DND-41 (cell line): ENCODE measurements at regions not wholly inside any gene's neighbourhood (a gene's known extent, or its start where the extent isn't known, plus 50 kb on each side); places are given as distances from the start of the nearest gene placed in this dataset.

ENCODE experiments used
- ATAC-seq: fragments of 200-7000 bp; cut with Tn5 transposase; 3 replicates; pipeline ENCODE4 v1.9.1; 2021; ENCODE audit warnings: low read depth; ENCODE audit not compliant: insufficient read depth
- DNase-seq: peaks from one replicate; pipeline ENCODE4 v3.0.0-alpha.2; 2020
- H2AFZ ChIP-seq: 2 replicates; pipeline ENCODE4 v1.6.0; 2012; ENCODE audit warnings: low read depth, low read length
- H3K27ac ChIP-seq: 2 replicates; pipeline ENCODE4 v1.5.1; 2012; ENCODE audit warnings: low read length, inconsistent platforms
- H3K27me3 ChIP-seq: fragments of 200-600 bp; sonication (generic); 2 replicates; pipeline ENCODE4 v1.6.0; 2012; ENCODE audit warnings: low read length, mild to moderate bottlenecking, inconsistent platforms; ENCODE audit not compliant: insufficient read depth, poor library complexity
- H3K36me3 ChIP-seq: 2 replicates; pipeline ENCODE4 v1.5.1; 2012; ENCODE audit warnings: low read length, inconsistent platforms; ENCODE audit not compliant: insufficient read depth
- H3K4me1 ChIP-seq: 2 replicates; pipeline ENCODE4 v1.5.1; 2012; ENCODE audit warnings: mild to moderate bottlenecking, low read length; ENCODE audit not compliant: insufficient read depth
- H3K4me2 ChIP-seq: 2 replicates; pipeline ENCODE4 v1.6.0; 2012; ENCODE audit warnings: mild to moderate bottlenecking, moderate library complexity, low read length, inconsistent platforms; ENCODE audit not compliant: insufficient read depth
- H3K4me3 ChIP-seq, 2 experiments: fragments of 200-600 bp in 1 of 2; shearing (Covaris generic) in 1 of 2; 2 replicates each; pipeline ENCODE4 v1.5.1; 2012 to 2016; ENCODE audit warnings: inconsistent platforms in 2 of 2, low read length in 2 of 2, mild to moderate bottlenecking in 2 of 2, low read depth in 1 of 2, moderate library complexity in 1 of 2
- H3K79me2 ChIP-seq: 2 replicates; pipeline ENCODE4 v1.6.0; 2012; ENCODE audit warnings: low read length, inconsistent platforms; ENCODE audit not compliant: insufficient read depth
- H3K9ac ChIP-seq: 2 replicates; pipeline ENCODE4 v1.6.0; 2012; ENCODE audit warnings: low read depth, mild to moderate bottlenecking, inconsistent platforms, low read length, moderate library complexity
- H3K9me3 ChIP-seq: 2 replicates; pipeline ENCODE4 v1.5.1; 2012; ENCODE audit warnings: low read length, moderate library complexity, mild to moderate bottlenecking, inconsistent platforms; ENCODE audit not compliant: insufficient read depth, severe bottlenecking
- H4K20me1 ChIP-seq: 2 replicates; pipeline ENCODE4 v1.6.0; 2012; ENCODE audit warnings: low read length; ENCODE audit not compliant: insufficient read depth
- EZH2 ChIP-seq: IDR thresholded peaks from 3 replicates; pipeline ENCODE4 v1.6.1; 2012; ENCODE audit warnings: borderline replicate concordance, low read depth, mild to moderate bottlenecking, moderate library complexity, low read length, inconsistent platforms; ENCODE audit not compliant: severe bottlenecking
- TF ChIP-seq, protein P1 (sequence below): IDR thresholded peaks from 2 replicates; pipeline ENCODE4 v1.5.1; 2012; ENCODE audit warnings: borderline replicate concordance, low read length, moderate library complexity, mild to moderate bottlenecking; ENCODE audit not compliant: poor library complexity, severe bottlenecking; ENCODE audit errors: extremely low read depth

DNA sequence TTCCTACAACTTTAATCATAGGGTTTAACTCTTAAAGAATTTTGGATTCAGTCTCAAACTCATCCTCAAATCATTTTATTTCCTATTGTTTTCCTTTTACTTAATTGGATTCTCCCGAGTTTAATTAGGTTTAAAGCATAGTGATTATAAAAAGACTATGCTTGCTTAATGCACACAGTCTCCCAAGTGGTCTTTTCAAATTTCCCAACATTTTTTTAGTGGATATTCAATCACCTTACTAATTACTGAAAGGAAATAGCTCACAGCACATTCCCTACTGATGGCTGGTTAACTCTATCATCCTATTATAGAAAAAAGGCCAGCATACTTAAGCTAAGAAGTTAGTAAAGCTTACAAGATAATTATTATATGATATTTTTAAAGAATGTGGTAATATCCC lies 170.6 kb downstream of the PRDM9 start:
- no peaks in the 10 kb centered on the region for H4K20me1 ChIP-seq
- H3K36me3 ChIP-seq, result no peaks in the 10 kb centered on the region
- H2AFZ ChIP-seq, result no peak overlapping the region
- H3K27me3 ChIP-seq, result no peaks in the 10 kb centered on the region
- no peak for DNase-seq
- no peak overlapping the region for H3K4me3 ChIP-seq
- H3K27ac ChIP-seq, result no peak overlapping the region
- no peak overlapping the region for H3K9ac ChIP-seq
- peaks cover 17% of the 10 kb centered on the region for H3K9me3 ChIP-seq
- H3K4me2 ChIP-seq, result no peak overlapping the region
- no peaks in the 10 kb centered on the region for H3K4me1 ChIP-seq
- TF ChIP-seq, protein P1, sequence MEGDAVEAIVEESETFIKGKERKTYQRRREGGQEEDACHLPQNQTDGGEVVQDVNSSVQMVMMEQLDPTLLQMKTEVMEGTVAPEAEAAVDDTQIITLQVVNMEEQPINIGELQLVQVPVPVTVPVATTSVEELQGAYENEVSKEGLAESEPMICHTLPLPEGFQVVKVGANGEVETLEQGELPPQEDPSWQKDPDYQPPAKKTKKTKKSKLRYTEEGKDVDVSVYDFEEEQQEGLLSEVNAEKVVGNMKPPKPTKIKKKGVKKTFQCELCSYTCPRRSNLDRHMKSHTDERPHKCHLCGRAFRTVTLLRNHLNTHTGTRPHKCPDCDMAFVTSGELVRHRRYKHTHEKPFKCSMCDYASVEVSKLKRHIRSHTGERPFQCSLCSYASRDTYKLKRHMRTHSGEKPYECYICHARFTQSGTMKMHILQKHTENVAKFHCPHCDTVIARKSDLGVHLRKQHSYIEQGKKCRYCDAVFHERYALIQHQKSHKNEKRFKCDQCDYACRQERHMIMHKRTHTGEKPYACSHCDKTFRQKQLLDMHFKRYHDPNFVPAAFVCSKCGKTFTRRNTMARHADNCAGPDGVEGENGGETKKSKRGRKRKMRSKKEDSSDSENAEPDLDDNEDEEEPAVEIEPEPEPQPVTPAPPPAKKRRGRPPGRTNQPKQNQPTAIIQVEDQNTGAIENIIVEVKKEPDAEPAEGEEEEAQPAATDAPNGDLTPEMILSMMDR, result no peak
- no peak for TF ChIP-seq EZH2
- H3K79me2 ChIP-seq, result no peaks in the 10 kb centered on the region
- no peak for ATAC-seq

- Histone ChIP-seq H3K79me2 (no peaks in the 10 kb centered on the region), H3K36me3 (no peaks in the 10 kb centered on the region), H3K9me3 (no peaks in the 10 kb centered on the region), H2AFZ (no peak overlapping the region), H4K20me1 (no peaks in the 10 kb centered on the region), H3K4me1 (no peaks in the 10 kb centered on the region), H3K27ac (no peak overlapping the region), H3K27me3 (no peaks in the 10 kb centered on the region), H3K9ac (no peak overlapping the region), H3K4me3 (no peak overlapping the region), H3K4me2 (no peak overlapping the region)
- ATAC-seq, result no peak
- TF ChIP-seq EZH2, result no peak
- TF ChIP-seq, protein P1, result no peak
- no peak for DNase-seq
Observed at GRCh38 chr5:23684103-23684502, 176.7 kb downstream of the PRDM9 start.

GRCh38 chr5:23703940-23704855 lies 196.8 kb downstream of the PRDM9 start:
- Histone ChIP-seq H3K4me3 (no peak overlapping the region), H3K79me2 (no peaks in the 10 kb centered on the region), H3K4me1 (no peaks in the 10 kb centered on the region), H3K4me2 (no peak overlapping the region), H3K27ac (no peak overlapping the region), H3K9ac (no peak overlapping the region), H3K27me3 (no peaks in the 10 kb centered on the region), H2AFZ (no peak overlapping the region), H4K20me1 (no peaks in the 10 kb centered on the region), H3K9me3 (no peaks in the 10 kb centered on the region), H3K36me3 (no peaks in the 10 kb centered on the region)
- no peak for TF ChIP-seq EZH2
- TF ChIP-seq, protein P1, result no peak
- DNase-seq, result no peak
- ATAC-seq, result no peak
